MM.1S (cell line): ENCODE measurements at regions not wholly inside any gene's neighbourhood (a gene's known extent, or its start where the extent isn't known, plus 50 kb on each side); places are given as distances from the start of the nearest gene placed in this dataset.
"Not testable (repeated sequence)": the region's sequence is repeated elsewhere in the genome, so short reads cannot be mapped to it uniquely, and the experiment has no call there.

Source experiments
- DNase-seq: peaks from one replicate; pipeline ENCODE4 v3.0.0-alpha.2; 2015
- H2AFZ ChIP-seq: fragments of 300-600 bp; sonication (generic); 2 replicates; pipeline ENCODE4 v1.6.0; 2016; ENCODE audit warnings: antibody characterized with exemption, low read length
- H3F3A ChIP-seq: fragments of 300-600 bp; sonication (generic); 2 replicates; pipeline ENCODE4 v1.6.1; 2016; ENCODE audit warnings: mild to moderate bottlenecking, antibody characterized with exemption, low read length, moderate library complexity, mixed read lengths; ENCODE audit not compliant: insufficient read depth
- H3K27ac ChIP-seq: fragments of 300-600 bp; sonication (generic); 2 replicates; pipeline ENCODE4 v1.5.1; 2016; ENCODE audit warnings: mild to moderate bottlenecking, low read length
- H3K27me3 ChIP-seq: fragments of 300-600 bp; sonication (generic); replicated peaks from 2 replicates; pipeline ENCODE4 v1.6.0; 2016; ENCODE audit warnings: low read length; ENCODE audit not compliant: insufficient read depth
- H3K36me3 ChIP-seq: fragments of 300-600 bp; sonication (generic); replicated peaks from 2 replicates; pipeline ENCODE4 v1.6.1; 2016; ENCODE audit warnings: mild to moderate bottlenecking, low read length, mixed read lengths; ENCODE audit not compliant: insufficient read depth
- H3K4me1 ChIP-seq: fragments of 300-600 bp; sonication (generic); 2 replicates; pipeline ENCODE4 v1.6.1; 2016; ENCODE audit warnings: low read length, mixed read lengths
- H3K4me2 ChIP-seq: fragments of 300-600 bp; sonication (generic); 2 replicates; pipeline ENCODE4 v1.6.0; 2016; ENCODE audit warnings: low read depth, low read length
- H3K4me3 ChIP-seq: fragments of 300-600 bp; sonication (generic); 2 replicates; pipeline ENCODE4 v1.5.1; 2016; ENCODE audit warnings: low read length, mixed read lengths
- H3K79me2 ChIP-seq: fragments of 300-600 bp; sonication (generic); 2 replicates; pipeline ENCODE4 v1.6.1; 2016; ENCODE audit warnings: mixed run types, low read length, mixed read lengths
- H3K9ac ChIP-seq: fragments of 300-600 bp; sonication (generic); 2 replicates; pipeline ENCODE4 v1.6.1; 2016; ENCODE audit warnings: low read length, mixed read lengths
- H3K9me2 ChIP-seq: fragments of 300-600 bp; sonication (generic); replicated peaks from 2 replicates; pipeline ENCODE4 v1.6.1; 2016; ENCODE audit warnings: mild to moderate bottlenecking, low read length, mixed read lengths; ENCODE audit not compliant: insufficient read depth
- H3K9me3 ChIP-seq: fragments of 300-600 bp; sonication (generic); replicated peaks from 2 replicates; pipeline ENCODE4 v1.6.1; 2016; ENCODE audit warnings: mild to moderate bottlenecking, low read length, mixed read lengths; ENCODE audit not compliant: insufficient read depth
- H4K20me1 ChIP-seq: fragments of 300-600 bp; sonication (generic); 2 replicates; pipeline ENCODE4 v1.6.1; 2016; ENCODE audit warnings: mild to moderate bottlenecking, low read length, moderate library complexity, mixed read lengths; ENCODE audit not compliant: insufficient read depth
- CTCF ChIP-seq: fragments of 300-600 bp; sonication (generic); IDR thresholded peaks from 2 replicates; pipeline ENCODE4 v1.5.1; 2016; ENCODE audit warnings: antibody characterized with exemption, low read length, mixed read lengths
- EZH2 ChIP-seq: fragments of 300-600 bp; sonication (generic); optimal IDR thresholded peaks from 2 replicates; pipeline ENCODE3; 2017; ENCODE audit warnings: low read depth, mild to moderate bottlenecking, antibody characterized with exemption, low read length, mixed read lengths
- EZH2phosphoT487 ChIP-seq: fragments of 300-600 bp; sonication (generic); IDR thresholded peaks from 2 replicates; pipeline ENCODE4 v1.6.1; 2018; ENCODE audit warnings: antibody characterized with exemption, low read length

GRCh38 chr9:63821293-63821692 is 1463.7 kb downstream of the FOXD4L5 start:
- not testable (repeated sequence) for H3F3A ChIP-seq, H3K4me1 ChIP-seq, H3K9ac ChIP-seq, H3K27ac ChIP-seq, H4K20me1 ChIP-seq, H3K4me3 ChIP-seq, H3K9me2 ChIP-seq, H3K9me3 ChIP-seq, H3K4me2 ChIP-seq, H2AFZ ChIP-seq, H3K36me3 ChIP-seq, H3K79me2 ChIP-seq, H3K27me3 ChIP-seq
- DNase-seq: peak; percentile 6

- not testable (repeated sequence) for H2AFZ ChIP-seq, H3K27ac ChIP-seq, H3K4me3 ChIP-seq, H3K9me2 ChIP-seq, H3K27me3 ChIP-seq, H3K9ac ChIP-seq, H3K4me1 ChIP-seq, H3K36me3 ChIP-seq, H3K79me2 ChIP-seq, H3K9me3 ChIP-seq, DNase-seq, H4K20me1 ChIP-seq, H3K4me2 ChIP-seq, H3F3A ChIP-seq
Observed at GRCh38 chr9:63820882-63821281, 1464.1 kb downstream of the FOXD4L5 start.

- H3K4me1 ChIP-seq, H3K36me3 ChIP-seq: not testable (repeated sequence)
Observed at GRCh38 chr9:63820383-63820782, 1464.6 kb downstream of the FOXD4L5 start.

GRCh38 chr9:63817622-63818518 is 1467.1 kb downstream of the FOXD4L5 start:
- TF ChIP-seq EZH2phosphoT487 (no peak), CTCF (no peak), EZH2 (no peak)

More at GRCh38 chr9:63820383-63820782, 1464.6 kb downstream of the FOXD4L5 start:
- H3K9me2 ChIP-seq, H3K79me2 ChIP-seq, H4K20me1 ChIP-seq, H3K27me3 ChIP-seq, H2AFZ ChIP-seq, H3K9me3 ChIP-seq, DNase-seq, H3K27ac ChIP-seq, H3K4me2 ChIP-seq, H3F3A ChIP-seq, H3K9ac ChIP-seq, H3K4me3 ChIP-seq: not testable (repeated sequence)

More at GRCh38 chr9:63817622-63818518, 1467.1 kb downstream of the FOXD4L5 start:
- Histone ChIP-seq H3K4me2 (peak overlapping the region; percentile 74), H3K9ac (peak overlapping the region; percentile 9; the same call in 1 of the 2 replicates), H3K36me3 (no peaks in the 10 kb centered on the region), H3K9me3 (no peaks in the 10 kb centered on the region), H3K27ac (no peak overlapping the region), H2AFZ (peak overlapping the region; percentile 66), H3K79me2 (no peaks in the 10 kb centered on the region), H3K4me3 (peak overlapping the region; percentile 53), H3F3A (no peaks in the 10 kb centered on the region), H4K20me1 (no peaks in the 10 kb centered on the region), H3K27me3 (no peaks in the 10 kb centered on the region; the same call in 1 of the 2 replicates), H3K4me1 (0 out of 2 replicates have a peak, but pooled peaks cover 5% of the 10 kb centered on the region), H3K9me2 (no peaks in the 10 kb centered on the region)
- DNase-seq: peak; percentile 74
